ENCODE measurements at regions not wholly inside any gene's neighbourhood (a gene's known extent, or its start where the extent isn't known, plus 50 kb on each side); places are given as distances from the start of the nearest gene placed in this dataset.
"Not testable (repeated sequence)": the region's sequence is repeated elsewhere in the genome, so short reads cannot be mapped to it uniquely, and the experiment has no call there.

DNA sequence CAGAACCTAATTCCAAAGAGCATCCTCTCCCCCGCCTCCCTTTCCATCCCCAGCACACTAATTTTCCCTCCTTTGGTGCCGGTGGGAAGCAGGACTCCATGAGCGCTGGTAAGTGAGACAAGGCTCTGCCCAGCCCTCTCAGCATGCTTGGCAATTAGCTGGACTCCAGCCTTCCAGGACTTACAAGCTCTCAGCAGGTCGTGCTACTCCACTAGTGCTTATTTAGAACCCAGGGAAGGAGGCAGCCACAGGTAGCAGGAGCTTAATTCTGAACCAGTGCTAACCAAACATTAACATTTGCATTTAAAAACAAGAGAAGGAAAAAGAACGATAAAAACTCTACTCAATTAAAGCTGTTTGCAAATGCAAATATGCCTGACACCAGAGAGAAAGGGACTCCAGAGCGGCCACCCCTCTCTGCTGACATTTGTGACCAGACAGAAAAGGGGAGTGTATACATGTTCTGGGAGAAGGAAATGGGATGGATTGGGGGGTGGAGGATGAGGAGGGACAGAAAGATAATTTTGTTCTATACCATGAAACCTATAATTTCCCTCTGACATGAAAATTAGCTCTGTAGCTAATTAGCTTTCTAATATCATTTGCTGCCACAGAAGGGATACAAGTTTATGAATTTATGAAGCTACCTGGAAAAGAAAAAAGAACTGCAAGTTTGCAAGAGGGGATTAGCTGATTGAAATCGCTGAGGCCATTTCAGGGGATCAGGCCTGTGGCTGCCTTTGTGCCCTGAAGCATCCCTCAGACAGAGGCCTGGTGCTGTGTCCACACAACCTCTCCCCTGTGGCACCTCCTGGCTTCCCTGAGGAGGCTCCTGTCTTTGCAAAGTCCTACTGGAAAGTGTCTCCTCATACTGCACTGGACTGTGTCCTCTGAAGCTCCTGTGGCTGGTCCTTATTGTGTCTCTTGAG, 266.3 kb downstream of the SEC61B start:
- DNase-seq: no peak

DNA sequence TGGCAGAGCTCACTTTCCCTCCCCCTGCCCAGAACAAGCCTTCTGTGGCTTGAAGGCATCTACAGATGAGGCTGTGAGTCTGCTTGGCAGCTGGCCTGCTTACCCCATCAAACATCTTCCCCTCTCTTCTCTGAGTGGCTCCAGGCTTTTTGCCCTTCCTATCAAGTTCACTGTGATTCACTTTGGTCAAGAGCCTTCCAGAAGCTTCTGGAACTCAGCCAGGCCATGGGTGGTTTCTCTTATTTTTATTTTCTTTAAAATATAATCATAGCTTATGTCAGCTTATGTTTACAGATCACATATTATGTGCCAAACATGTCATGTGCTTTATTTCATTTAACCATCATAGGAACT, 267.0 kb downstream of the SEC61B start:
- no peak for DNase-seq

DNA sequence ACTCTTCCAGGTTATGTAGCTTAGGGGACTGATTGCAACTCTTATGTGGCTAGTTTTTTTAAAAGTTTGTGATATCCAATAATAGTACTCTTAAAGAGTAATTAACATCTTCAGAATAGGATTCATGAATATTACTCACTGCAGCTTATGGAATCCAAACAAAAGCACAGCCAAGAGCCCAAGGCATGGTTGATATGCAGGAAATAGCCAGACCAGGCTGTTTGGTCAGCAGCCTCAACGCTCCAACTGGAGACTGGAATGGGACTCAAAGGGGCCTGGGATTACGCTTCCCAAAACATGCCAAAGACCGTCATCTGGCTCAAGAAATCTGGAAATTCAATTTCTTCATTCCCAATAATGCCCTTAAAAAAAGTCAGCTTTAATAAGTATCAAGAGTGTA, 268.6 kb downstream of the SEC61B start:
- no peak for DNase-seq

DNA sequence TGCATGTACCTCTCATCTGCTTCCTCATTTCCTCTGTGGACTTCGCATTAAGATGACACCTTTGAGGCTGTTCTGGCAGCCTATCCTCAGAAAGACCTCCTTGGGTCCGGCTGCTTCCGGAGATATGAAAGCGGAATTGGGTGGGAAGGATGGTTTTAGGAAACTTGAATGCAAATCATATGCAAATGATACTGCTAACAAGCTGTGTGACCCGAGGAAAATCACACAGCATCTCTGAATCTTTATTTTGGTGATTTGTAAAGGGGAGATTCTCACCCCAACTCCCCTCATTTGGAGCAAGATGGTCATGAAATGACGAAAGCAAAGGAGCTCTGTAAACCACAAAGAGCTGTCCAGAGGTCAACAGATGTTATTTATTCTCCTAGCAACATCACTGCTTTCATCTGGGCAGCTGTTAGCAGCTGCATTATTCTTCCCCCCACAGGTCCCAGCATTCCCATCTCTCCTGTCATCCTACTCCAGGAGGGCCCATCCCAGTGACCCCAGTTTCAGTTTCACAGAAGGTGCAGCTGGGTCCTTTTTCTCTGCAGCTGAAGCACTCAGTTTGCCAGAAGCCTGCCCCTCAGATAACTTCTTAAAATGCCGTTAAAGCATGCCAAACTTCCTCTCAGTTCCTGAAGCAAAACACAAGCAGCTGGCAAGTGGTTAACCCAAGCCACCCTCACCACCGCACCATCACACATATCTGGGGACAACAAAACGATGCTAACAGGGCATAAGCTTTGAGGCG, 269.5 kb downstream of the SEC61B start:
- no peak for DNase-seq

DNA sequence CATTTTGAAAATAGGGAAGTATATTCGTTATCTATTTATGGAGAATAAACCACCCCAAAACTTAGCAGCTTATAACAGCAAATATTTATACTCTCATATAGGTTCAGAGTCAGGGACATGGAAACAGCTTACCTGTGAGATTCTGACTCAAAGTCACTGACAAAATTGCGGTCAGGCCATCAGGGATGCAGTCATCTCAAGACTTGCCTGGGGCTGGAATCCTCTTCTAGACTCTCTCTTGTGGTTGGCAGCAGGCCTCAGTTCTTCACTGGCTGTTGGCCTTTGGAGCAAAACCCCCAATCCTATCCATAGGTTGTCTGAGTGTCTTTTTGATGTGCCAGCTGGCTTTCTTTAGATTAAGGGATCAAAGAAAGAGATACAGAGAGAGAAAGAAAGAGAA, 275.6 kb downstream of the SEC61B start:
- no peak for DNase-seq

DNA sequence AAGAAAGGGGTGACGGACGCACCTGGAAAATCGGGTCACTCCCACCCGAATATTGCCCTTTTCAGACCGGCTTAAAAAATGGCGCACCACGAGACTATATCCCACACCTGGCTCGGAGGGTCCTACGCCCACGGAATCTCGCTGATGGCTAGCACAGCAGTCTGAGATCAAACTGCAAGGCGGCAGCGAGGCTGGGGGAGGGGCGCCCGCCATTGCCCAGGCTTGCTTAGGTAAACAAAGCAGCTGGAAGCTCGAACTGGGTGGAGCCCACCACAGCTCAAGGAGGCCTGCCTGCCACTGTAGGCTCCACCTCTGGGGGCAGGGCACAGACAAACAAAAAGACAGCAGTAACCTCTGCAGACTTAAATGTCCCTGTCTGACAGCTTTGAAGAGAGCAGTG, 276.9 kb downstream of the SEC61B start:
- DNase-seq: not testable (repeated sequence)

DNA sequence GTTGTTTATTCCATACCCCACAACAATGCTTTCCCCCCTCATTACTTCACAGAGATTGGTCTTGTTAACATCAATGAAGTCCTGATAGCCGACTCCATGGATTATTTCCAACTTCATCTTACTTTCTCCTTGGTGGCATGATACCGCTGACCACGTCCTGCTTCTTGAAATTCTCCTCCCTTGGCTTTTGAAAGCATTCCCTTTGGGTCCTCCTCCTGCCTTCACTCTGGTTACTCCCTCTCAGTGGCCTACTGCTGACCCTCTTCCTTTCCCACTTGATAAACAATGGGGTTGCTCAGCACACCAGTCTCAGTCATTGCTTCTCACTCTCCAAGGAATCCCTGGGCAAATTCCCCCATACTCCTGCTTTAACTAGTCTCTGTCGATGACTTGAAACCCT, 283.9 kb downstream of the SEC61B start:
- no peak for DNase-seq

DNA sequence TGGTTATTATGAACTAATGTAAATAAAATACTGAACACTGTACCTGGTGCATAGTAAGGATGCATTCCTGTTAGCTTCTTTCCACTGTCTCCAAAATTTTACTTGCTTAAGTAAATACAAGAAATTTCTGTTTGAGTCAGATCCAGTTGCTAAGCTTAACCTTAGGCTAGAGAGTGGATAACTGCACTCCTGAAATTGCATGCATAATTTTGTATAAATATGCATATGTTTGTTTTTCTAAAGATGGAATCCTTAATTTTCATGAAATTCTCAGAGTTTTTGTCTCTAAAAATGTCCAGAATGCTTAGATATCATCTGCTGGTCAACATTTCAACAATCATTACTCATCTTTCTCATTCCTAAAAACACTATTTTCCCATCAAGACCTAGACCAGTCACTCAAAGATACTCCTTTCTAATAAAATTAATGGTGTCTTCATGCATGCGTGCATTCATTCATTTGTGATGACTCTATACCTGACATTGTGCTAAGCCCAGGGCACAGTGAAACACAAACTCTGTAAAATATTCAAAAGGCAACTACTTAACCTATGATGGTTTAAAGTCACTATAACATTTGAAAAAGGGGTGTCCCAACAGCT, 284.8 kb downstream of the SEC61B start:
- no peak for DNase-seq

DNA sequence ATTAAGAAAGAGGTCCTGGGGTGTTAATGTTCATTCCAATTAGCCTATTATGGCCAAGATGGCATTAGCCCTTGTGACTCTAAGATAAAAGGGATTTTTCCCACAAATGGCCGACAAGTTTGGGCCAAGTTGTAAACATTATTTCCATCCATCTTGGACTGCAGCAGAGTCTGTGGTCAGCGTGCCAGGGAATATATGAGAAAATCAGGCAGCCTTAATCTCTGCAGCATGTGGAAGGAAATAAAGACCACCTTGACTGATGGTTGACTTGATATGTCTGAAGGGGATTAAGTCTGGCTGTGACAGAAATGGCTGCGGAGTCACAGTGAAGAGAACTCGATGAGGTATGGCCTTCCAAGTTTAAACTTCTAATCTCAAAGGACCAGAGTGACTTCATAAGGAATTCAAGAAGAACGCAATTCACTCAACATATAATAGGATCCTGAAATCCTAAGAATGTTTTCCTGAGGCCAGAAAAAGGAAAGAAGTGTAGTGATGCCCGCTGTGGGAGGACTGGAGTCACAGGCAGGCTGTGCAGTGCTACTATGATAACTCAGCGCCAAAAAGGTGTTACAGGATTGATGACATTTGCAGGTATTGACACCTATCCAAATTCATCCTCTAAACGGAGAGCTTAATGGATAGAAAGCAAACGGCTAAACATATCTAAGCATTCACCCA, 287.1 kb downstream of the SEC61B start:
- DNase-seq: no peak

DNA sequence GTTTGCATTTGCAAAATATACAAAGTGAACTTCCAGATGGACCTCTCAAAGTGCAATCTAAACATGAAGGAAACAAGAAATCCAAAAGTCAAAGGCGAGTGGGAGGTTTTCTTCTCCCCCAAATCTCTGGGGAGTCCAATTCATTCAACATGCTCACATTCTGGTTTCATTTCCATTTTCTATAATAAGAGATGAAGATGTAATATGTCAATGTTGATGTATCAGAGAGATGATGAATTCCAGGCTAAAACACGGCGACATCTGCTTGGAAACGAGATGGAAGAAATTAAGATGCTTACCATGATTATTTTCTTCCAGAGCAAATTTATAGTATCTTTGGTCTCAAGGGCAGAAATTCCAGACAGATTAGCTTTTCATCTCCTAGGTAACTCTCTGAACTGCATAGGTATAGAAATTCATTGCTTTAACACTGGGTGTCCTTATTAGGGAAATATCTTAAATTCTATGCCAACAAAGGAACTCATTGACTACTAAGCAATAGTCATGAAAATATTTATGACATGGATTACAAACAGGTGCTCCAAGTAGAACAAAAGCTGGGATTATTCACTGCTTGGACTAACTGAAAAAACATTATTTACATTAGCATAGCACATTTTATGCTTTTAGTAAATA, 287.9 kb downstream of the SEC61B start:
- no peak for DNase-seq

DNA sequence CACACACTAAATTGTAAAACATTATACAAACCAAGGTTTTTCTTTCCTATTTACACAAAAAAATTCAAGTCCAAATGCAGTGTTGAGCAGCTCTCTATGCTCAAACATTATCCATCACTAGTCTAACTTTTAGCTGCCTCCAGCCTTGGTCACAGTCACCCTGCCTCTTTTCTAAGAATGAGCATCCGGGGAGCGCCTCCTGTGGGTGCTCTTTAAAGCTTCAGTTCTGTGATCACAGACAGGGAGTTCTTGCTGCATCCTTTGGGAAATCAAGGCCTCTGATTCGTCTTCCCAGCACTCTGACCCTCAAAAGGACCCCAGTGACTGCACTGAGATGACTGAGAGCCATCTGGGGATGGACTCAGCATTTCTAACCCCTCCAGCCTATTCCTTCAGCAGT, 289.6 kb downstream of the SEC61B start:
- no peak for DNase-seq

DNA sequence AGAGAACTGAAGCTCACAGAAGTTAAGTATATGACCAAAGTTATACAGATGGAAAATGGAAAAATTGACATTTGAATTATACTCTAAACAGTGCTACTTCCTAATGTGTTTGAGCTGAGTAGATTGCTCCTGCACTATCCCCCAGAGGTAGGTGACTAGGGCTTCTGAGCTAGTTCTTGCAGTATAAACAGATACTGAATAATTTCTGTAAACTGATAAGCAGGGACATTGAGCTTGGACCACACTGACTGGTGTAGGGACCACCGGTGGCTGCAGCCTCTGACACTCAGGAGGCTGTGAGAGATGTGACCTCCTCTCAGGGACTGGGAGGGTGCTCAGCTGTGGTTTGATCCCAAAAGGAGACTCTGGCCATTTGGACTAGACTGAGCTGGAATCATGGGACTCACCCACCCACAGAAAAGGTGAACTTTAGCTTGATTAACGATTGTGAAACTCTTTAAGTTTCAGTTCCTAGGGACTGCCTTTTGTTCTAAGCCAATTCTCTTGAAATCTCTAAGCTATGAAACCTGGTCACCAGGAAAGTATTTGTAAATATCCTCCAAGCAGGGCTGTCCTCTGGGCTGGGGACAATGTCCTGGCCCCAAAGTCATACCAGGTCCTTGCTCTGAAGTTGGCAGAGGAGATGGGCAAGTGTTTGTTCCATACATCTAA, 291.5 kb downstream of the SEC61B start:
- no peak for DNase-seq

DNA sequence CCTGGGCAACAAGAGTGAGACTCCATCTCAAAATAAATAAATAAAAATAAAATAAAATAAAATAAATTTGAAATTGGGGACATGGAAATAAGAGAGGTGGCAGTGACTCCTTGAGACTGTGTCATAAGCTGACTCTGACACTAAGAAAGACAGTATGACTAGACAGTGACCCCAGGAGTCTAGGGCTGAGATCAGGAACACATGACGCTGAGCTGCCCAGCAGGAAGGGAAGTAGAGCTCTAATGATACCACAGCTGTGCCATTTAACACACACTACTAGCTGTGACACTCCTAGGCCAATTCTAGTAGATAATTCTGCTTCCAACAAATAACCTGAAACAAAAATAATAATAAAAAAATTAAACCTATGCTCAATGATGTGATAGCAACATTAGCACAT, 293.0 kb downstream of the SEC61B start:
- DNase-seq: no peak

DNA sequence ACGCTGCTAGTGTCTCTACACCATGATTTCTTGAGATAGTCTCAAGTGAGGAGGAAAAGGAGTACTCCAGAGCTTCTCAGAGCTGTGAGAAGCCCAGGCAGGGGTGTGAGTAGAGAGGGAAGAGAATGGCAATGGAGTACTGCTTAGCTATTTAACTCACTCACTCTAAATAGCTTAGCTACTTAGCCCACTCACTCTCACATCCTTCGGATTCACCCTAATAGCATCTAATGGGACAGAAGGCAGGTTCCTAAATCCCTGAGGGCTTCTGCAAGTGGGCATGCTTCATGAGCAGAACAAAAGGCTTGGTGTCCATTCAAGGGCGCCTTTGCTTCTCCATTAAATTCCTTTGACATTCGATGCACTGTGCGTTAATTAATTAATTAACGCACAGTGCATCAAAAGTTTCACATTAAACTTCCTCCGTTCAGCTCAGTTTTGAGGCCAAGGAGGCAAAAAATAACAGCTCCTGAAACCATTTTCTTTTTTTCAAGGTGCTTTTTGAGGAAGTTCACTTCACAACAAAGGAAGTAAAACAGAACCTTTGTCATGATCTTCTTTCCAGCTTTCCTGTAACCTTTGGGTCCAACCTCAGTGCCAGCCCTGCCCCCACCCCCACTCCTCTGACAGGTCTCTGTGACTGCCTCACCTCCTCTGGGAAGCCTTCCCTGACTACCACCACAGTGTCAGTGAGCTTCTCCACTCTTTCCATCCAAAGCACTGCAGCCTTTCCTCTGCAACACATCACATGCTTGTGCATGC, 294.0 kb downstream of the SEC61B start:
- no peak for DNase-seq

DNA sequence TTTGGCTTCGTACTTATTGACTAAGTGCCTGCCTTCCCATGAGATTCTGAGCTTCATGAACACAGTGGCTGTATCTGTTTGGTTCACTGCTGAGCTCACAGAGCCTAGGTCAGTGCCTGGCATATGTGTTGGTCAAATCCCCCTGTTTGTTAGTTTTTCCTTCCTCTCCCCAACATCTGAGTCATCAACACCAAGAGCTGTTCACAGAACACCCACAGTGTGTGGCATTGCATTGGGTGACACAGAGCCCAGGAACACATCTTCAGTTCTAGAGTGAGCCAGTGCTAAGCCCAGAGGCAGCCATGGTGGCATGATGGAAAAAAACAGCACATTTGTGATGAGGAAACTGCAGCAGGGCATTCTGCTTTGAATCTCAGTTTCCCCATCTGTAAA, 294.6 kb downstream of the SEC61B start:
- no peak for DNase-seq

DNA sequence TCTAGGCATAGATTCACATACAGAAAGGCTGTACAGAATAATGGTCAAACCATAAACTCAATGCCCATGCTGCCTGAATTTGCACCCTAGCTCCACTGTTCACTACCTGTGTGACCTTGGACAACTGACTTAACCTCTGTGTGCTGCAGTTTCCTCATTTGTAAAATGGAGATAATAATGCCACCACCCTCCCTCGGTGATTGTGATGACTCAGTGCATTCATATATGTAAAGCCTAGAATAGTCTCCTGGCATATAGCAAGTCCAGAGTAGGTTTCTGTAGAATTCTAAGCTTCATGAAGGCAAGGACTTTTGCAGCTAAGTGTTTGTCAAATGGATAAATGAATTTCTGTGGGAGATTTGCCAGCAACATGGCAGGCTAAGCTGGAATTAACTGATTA, 297.8 kb upstream of the NR4A3 start:
- no peak for DNase-seq

DNA sequence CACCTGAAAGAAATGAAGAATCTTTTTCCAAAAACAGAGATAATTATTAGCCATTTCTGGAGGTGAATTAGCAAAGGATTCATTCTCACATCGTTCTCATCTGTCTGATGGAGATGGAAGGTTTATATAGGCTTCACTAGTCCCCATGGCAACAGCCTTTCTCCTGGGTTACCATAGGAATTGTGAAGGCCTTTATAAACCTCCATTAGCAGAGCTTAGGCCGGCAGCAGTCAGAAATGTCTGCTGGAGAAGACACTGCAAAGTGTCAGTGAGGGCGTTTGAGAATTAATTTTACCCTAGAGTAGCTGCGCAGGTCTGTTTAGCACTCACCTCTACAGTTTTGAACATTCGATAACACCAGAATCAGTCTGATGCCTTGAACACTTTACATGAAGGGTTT, 290.4 kb upstream of the NR4A3 start:
- DNase-seq: no peak

DNA sequence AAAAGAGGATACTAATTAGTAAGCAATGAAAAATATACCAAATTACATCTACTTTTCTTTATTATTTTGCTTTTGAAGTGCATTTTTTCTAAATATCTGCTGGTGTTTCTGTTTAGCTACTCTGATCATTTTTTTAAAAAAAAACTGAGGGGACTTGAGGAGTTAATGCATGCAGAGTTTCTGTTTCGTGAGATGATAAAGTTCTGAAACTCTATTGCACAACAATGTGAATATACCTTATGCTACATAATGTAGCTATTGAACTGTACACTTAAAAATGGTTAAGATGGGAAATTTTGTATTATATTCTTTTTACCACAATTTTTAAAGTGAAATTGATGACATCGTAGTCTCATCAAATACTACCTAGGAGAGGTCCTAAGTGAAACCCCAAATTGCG, 288.3 kb upstream of the NR4A3 start:
- DNase-seq: no peak

DNA sequence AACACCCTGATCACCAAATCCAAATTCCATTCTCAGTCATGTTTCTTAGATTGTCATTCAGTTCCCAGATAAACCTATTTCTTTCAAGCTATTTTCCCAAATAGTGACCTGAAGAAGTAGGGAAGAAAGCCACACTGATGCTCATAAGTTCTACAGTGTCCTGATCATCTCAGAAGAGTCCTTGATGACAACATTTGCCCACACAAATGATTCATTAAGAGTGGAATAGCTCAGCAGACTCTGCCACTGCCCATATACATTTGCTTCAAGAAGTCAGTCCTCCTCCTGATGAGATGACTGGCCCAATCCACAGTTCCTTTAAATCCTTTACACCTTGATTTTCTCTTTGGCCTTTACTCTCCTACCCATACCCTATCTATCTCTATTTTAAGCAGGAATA, 283.7 kb upstream of the NR4A3 start:
- no peak for DNase-seq

DNA sequence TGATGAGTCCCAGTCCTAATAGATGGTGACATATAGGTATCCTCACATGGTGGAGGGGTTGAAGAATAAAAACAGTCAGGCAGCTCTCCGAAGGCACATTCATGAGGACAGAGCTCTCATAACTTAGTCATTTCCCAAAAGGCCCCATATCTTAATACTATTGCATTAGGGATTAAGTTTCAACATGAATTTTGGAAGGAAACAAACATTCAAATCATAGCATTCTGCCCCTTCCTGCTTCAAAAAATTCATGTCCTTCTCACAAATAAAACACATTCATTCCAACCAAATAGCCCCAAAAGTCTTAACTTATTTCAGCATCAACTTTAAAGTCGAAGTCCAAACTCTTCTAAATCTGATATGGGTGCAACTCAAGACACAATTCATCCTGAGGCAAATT, 277.2 kb upstream of the NR4A3 start:
- DNase-seq: no peak

DNA sequence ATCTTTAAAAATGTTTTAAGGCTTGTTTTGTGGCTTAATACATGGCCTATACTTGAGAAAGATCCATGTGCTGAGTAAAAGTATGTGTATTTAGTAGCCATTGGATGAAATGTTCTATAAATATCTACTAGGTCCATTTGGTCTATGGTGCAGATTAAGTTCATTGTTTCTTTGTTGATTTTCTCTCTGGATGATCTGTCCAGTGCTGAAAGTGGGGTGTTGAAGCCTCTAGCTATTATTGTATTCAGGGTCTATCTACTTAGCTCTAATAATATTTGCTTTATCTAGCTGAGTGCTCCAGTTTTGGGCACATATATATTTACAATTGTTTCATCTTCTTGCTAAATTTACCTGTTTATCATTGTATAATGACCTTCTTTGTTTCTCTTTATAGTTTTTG, 272.2 kb upstream of the NR4A3 start:
- no peak for DNase-seq

All from occipital lobe (tissue), 1 donor.